ENCODE measurements at regions not wholly inside any gene's neighbourhood (a gene's known extent, or its start where the extent isn't known, plus 50 kb on each side); places are given as distances from the start of the nearest gene placed in this dataset.

DNA sequence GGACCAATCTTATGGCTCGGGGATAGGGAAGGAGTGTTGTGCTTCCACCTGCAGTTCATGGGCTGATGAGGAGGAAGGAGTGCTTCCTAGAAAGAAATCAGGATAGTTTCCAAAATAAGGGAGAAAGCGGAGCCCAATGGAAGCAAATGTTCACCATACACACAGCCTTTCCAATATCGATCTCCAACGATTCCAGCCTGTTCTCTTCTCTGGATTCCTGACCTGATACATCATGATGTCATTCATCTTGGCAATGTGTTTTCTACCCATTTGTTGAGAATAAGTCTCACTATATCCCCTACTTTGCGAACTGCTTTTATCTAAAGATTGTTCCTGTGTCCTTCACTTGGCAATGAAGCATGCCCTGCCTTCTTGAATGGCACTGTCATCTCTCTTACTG is 205.3 kb upstream of the SIX2 start:
- Histone ChIP-seq H3K36me3 (no peaks in the 10 kb centered on the region), H3K27ac (no peak overlapping the region), H3K4me1 (no peaks in the 10 kb centered on the region), H3K4me3 (no peak overlapping the region), H3K9me3 (peaks cover 0 to 5% (median 0%) of the 10 kb centered on the region in 3 donors), H3K27me3 (peaks cover 9% of the 10 kb centered on the region)
- WGBS, 2 donors (ENCODE audit: low coverage in 1 of 2) = 89 to 96% methylated on average over 4 to 5 of the region's 5 CpGs
- ATAC-seq = no peak
- TF ChIP-seq POLR2A (IDR thresholded peaks at IDR 0.05) (no peak), POLR2AphosphoS5 (IDR thresholded peaks at IDR 0.05) (no peak), EP300 (IDR thresholded peaks at IDR 0.05) (no peak)
- TF ChIP-seq, protein P1, sequence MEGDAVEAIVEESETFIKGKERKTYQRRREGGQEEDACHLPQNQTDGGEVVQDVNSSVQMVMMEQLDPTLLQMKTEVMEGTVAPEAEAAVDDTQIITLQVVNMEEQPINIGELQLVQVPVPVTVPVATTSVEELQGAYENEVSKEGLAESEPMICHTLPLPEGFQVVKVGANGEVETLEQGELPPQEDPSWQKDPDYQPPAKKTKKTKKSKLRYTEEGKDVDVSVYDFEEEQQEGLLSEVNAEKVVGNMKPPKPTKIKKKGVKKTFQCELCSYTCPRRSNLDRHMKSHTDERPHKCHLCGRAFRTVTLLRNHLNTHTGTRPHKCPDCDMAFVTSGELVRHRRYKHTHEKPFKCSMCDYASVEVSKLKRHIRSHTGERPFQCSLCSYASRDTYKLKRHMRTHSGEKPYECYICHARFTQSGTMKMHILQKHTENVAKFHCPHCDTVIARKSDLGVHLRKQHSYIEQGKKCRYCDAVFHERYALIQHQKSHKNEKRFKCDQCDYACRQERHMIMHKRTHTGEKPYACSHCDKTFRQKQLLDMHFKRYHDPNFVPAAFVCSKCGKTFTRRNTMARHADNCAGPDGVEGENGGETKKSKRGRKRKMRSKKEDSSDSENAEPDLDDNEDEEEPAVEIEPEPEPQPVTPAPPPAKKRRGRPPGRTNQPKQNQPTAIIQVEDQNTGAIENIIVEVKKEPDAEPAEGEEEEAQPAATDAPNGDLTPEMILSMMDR (IDR thresholded peaks at IDR 0.05) = no peak

DNA sequence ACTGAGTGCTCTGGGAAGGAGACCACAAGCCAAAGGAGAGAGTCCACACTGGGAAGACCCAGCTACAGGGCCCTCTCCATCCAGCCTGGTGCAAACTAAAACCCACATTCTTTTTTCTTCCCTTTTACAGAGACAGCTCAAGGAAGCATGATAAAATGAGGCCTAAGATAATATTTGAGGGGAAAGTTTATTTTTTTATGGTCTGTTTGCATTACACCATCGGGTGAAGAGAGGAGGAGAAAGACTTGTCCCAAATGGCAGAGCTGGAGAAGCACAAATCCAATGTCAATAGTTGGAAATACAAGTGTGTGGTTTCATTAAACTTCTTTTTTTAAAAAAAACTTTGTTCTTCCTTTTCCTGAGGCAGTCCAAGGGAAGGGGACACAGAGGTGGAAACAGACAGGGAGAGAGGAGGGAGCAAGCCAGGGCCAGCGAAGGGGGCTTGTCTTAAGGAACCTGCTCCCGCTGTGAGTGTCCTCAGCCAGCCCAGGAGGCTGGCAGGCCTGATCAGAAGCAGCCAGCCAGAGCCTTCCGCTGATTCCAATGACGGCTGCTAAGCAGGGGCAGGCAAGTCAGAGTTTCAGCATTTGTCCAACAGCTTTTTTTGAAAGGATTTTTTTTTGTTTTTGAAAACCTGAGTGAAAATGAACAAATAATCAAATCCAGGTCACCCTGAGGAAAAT is 203.8 kb upstream of the SIX2 start:
- H3K27ac ChIP-seq = no peak overlapping the region
- no peak for ATAC-seq
- no peaks in the 10 kb centered on the region for H3K4me1 ChIP-seq
- no peak overlapping the region for H3K4me3 ChIP-seq
- 34 to 48% methylated on average over 3 to 4 of the region's 5 CpGs for WGBS, 2 donors (ENCODE audit: low coverage in 1 of 2)
- peaks cover 6% of the 10 kb centered on the region for H3K27me3 ChIP-seq
- H3K9me3 ChIP-seq = peaks cover 0 to 5% (median 0%) of the 10 kb centered on the region in 3 donors
- TF ChIP-seq EP300 (IDR thresholded peaks at IDR 0.05) = no peak
- no peak for TF ChIP-seq POLR2AphosphoS5 (IDR thresholded peaks at IDR 0.05)
- TF ChIP-seq, protein P1 (IDR thresholded peaks at IDR 0.05) = no peak
- TF ChIP-seq POLR2A (IDR thresholded peaks at IDR 0.05) = no peak
- no peaks in the 10 kb centered on the region for H3K36me3 ChIP-seq

DNA sequence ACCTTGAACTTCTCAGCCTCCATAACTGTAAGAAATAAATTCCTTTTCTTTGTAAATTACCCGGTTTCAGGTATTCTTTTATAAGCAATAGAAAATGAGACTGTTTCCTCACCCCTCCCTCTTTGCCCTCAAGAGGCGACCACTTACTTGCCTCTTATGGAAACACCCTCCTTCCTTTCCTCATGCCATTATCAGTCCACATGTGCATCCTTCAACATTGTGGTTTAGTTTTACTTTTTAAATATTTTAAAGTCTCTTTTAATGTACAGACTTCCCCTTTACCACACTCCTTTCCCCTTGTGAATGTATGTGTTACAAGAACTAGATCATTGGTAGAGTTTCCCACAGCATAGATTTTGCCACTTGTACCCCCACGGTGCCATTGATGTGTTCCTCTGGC is 202.4 kb upstream of the SIX2 start:
- no peak for ATAC-seq
- no peak overlapping the region for H3K4me3 ChIP-seq
- no peak for TF ChIP-seq EP300 (IDR thresholded peaks at IDR 0.05)
- TF ChIP-seq, protein P1 (IDR thresholded peaks at IDR 0.05) = no peak
- TF ChIP-seq POLR2A (IDR thresholded peaks at IDR 0.05) = no peak
- no peak for TF ChIP-seq POLR2AphosphoS5 (IDR thresholded peaks at IDR 0.05)
- no peaks in the 10 kb centered on the region for H3K4me1 ChIP-seq
- H3K9me3 ChIP-seq = peaks cover 0 to 5% (median 0%) of the 10 kb centered on the region in 3 donors
- H3K27me3 ChIP-seq = no peaks in the 10 kb centered on the region
- no peak overlapping the region for H3K27ac ChIP-seq
- H3K36me3 ChIP-seq = no peaks in the 10 kb centered on the region
- 72 to 76% methylated on average over 3 of the region's 3 CpGs for WGBS, 2 donors (ENCODE audit: low coverage in 1 of 2)

DNA sequence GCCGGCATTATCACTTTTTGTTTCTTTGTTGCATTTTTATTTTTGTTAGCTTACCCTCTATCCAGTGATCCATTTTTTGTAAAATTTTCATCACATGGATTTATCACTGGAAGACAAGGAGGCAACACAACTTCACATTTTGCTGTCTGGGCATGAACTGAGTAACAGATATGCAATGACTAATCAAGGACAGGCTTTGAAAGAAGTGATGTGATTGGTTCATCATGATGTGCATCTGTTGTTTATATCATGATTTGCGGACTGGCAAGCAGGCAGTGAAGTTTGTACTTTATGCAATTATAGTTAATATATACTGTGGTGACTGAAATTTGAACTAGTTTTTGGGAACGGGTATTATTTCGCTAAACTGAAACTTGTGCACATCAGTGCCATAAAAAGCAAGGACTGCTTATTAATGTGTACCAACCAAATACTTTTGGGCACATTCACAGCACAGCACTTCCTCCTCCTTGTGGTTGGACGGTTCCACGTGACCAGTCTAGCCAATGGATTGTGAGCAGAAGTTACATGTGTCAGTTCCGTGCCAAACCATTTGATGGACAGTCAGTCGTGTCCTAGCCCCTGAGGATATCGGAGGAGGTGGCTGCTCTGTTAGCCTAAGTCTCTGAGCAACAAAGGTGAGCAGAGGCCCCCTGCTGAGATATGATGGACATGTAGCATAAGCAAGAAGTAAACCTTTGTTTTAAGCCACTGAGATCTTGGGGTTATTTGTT is 201.4 kb upstream of the SIX2 start:
- TF ChIP-seq, protein P1 (IDR thresholded peaks at IDR 0.05) = no peak
- TF ChIP-seq POLR2A (IDR thresholded peaks at IDR 0.05) (no peak), POLR2AphosphoS5 (IDR thresholded peaks at IDR 0.05) (no peak)
- Histone ChIP-seq H3K27me3 (no peaks in the 10 kb centered on the region), H3K36me3 (no peaks in the 10 kb centered on the region), H3K4me3 (no peak overlapping the region), H3K9me3 (no peaks in the 10 kb centered on the region), H3K4me1 (no peaks in the 10 kb centered on the region), H3K27ac (no peak overlapping the region)
- 86 to 87% methylated on average over 8 to 9 of the region's 9 CpGs for WGBS, 2 donors (ENCODE audit: low coverage in 1 of 2)
- no peak for ATAC-seq

DNA sequence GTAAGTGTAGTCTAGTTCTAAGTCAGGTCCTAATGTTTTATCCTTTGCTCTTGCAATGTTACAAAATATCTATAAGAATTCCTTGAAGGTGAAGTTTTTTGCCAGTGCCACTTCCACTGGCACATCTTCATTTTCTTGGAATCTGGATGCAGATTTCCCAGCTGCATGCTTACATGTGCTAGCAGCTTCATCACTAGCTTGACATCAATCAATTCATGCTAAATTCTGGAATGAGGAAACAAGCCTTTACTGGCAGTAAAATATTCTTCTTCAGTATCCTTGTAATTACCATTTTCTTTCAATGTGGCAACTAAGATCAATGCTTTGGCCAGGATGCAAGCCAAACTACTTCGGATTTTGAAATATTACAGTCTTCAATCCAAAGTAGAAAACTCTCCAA is 200.6 kb upstream of the SIX2 start:
- no peaks in the 10 kb centered on the region for H3K36me3 ChIP-seq
- H3K4me1 ChIP-seq = no peaks in the 10 kb centered on the region
- no peak for ATAC-seq
- TF ChIP-seq, protein P1 (IDR thresholded peaks at IDR 0.05) = no peak
- TF ChIP-seq EP300 (IDR thresholded peaks at IDR 0.05) (no peak), POLR2AphosphoS5 (IDR thresholded peaks at IDR 0.05) (no peak), POLR2A (IDR thresholded peaks at IDR 0.05) (no peak)
- no peak overlapping the region for H3K27ac ChIP-seq
- 84 to 89% methylated on average over 1 of the region's 1 CpG for WGBS, 2 donors (ENCODE audit: low coverage in 1 of 2)
- H3K4me3 ChIP-seq = no peak overlapping the region
- no peaks in the 10 kb centered on the region for H3K9me3 ChIP-seq
- no peaks in the 10 kb centered on the region for H3K27me3 ChIP-seq
